GM21619 (cell line): ENCODE measurements at regions not wholly inside any gene's neighbourhood (a gene's known extent, or its start where the extent isn't known, plus 50 kb on each side); places are given as distances from the start of the nearest gene placed in this dataset.

Experiments used
- ATAC-seq: cut with Tn5 transposase; IDR thresholded peaks from one replicate; pipeline ENCODE4 v1.9.1; 2021; ENCODE audit not compliant: unreplicated experiment

DNA sequence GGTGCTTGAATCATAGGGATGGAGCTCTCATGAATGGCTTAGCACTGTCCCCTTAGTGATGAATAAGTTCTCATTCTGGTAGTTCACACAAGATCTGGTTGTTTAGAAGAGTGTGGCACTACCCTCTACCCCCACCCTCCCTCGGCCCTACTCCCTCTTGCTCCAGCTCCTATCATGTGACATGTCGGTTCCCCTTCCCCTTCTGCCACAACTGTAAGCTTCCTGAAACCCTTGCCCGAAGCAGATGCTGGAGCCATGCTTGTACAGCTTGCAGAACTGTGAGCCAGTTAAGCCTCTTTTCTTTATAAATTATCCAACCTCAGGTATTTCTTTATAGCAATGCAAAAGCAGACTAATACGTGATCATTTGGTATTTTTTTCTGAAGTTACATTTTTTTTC is 1012.6 kb downstream of the BCL11A start:
- ATAC-seq, result no peak

DNA sequence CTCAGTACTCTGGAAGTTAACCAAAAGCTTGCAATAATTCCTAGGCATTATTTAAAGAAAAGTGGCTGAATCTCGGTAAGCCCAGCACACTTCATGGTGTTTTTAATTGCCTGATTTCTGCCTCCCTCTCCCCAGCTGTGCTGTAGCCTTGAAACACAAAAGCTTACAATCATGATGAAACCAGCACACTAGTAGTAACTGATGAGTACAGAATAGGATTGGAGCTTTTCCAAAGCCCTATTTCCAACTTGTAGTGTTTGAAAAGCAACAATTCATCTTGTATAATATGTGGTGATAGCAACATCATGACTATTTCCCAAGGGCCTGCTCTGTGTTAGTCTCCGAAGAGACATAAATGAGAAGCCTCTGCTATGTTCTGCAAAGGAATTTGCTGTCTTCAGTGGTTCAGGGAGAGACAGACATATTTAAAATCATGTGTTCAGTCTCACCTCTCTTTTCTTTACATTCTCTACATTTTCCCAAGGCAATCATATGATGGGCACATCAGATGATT is 1015.0 kb downstream of the BCL11A start:
- no peak for ATAC-seq

DNA sequence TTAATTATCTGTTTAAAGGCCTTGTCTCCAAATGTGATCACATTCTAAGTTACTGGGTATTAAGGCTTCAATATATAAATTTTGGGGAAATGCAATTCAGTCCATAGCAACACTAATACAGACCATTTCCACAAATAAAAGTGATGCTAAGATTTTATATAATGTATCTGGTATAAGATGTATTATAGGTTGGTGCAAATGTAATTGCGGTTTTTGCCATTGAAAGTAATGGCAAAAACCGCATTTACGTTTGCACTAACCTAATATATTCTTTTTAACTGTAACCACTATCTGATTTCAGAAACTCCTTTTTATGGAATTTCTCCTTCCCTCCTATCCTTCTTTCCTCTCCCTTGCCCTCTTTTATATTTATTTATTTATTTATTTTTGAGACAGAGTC is 1020.6 kb downstream of the BCL11A start:
- no peak for ATAC-seq

DNA sequence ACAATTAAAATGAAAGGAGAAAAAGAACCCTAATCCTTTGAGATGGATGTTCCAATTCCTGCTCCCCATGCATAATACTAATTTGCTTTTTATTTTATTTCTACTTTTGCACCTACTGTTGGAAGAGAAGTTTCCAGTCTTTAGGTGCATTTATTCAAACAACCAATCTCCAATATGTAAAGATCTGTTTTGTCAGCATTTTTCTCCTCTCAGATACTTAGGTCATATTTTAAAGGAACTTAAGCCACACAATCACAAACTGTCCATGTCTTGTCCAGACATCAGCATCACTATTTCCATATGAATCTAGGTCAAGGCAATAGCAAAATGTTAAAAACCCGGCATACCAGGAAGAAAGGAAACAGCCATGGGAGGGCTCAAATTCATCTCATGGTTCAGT is 1023.2 kb downstream of the BCL11A start:
- ATAC-seq, result no peak

DNA sequence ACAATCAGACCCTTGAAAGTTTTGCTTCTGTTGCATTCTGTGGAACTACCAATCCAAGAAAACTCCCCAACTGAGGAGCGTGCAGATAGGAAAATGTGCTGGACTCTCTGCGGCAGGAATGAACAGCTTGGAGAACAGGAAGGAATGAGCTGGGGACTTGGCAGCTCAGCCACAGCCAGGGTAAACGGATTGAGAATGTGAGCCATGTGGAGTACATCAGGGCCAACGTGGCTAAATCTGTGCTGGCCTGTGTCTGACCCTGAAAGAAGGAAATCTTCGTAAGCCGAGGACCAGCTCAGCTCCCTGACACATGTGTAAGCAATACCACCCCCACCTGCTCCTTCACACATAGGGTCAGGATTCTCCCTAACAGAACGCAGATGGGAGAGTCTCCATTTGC is 1023.7 kb downstream of the BCL11A start:
- ATAC-seq, result no peak

DNA sequence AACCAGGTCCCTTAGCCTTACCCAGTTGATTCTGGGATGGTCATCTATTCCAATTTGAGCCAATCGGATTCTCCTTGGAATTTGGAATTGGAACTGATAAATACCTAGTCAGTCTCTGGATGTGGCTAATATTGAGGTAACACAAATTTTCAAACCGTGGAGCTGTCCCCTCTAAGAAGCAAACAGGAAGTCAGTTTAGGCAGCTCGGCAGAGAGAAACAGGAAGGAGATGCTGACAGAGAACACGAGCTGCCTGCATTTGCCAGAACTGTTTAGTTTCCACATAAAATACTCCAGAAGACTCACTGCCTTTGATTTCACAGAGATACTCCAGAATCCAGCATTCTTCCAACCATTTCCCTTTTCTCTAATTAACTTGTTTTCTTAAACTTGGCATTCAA is 1024.9 kb downstream of the BCL11A start:
- ATAC-seq, result no peak

DNA sequence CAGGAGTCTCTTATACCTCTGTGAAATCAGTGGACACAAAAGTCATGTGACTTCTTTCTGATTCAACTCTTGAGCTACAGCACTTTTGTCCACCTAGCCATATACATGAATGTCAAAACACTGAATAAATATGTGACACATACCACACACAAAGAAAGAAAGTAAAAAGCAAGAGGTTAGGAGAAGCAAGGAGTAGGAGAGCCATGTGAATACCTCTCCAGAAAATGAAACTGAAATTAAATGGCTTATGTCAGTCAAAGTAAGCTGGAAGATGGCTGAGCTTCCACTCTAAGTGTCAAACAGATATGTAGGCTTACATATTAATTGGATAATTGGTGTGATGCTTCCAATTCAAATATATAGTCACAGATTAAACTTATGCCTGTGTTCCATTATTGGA is 1050.5 kb downstream of the BCL11A start:
- ATAC-seq, result no peak

DNA sequence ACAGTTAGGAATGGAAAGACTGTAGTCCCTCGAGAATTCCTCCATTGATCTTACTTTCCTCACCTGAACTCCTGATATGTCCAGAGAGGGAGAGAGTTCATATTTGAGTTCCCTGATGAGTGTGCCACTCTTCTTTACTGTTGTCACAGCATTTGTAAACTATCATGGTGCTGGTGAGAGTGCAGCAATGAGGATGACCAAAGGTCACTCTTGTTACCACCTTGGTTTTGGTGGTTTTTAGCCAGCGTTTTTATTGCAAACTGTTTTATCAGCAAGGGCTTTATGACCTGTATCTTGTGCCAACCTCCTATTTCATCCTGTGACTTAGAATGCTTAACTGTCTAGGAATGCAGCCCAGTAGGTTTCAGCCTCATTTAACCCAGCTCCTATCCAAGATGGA is 1062.5 kb downstream of the BCL11A start:
- no peak for ATAC-seq

DNA sequence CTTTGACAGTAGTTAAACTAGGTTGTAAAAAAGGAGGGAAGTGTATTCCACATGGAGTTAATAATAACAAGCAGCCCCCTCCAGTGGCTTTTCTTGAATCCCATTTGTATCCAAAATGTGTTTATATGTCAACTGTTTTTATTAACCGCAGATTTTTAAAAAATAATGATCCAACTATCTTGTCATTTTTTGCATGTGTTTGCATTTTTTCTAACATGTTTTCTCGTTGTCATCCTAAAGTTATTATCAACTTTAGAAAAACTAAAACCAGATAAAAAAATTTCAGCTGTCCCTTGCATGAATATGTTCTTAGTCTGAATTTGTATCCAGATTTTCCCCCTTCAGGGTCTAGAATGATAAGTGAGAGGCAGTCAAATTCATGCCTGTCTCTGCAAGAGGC is 1063.3 kb downstream of the BCL11A start:
- ATAC-seq, result no peak

DNA sequence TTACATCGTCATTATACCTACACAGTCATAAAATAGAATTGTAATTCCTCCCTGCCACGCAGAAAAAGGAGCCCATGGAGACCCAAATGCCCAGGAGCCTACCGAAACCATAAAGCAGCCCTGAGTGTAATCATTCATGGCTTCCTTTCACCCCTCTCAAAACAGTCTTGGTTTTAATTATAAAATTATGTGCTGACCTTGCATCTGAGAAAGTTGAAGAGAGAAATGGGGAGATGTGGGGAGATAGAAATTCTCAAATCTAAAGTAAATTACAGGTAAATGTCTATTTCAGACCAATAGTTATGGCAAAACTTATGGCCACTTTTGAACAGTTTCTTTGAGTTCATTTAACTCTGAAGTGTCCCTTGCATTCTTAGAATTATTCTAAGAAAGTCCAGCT is 1068.8 kb downstream of the BCL11A start:
- ATAC-seq, result no peak

DNA sequence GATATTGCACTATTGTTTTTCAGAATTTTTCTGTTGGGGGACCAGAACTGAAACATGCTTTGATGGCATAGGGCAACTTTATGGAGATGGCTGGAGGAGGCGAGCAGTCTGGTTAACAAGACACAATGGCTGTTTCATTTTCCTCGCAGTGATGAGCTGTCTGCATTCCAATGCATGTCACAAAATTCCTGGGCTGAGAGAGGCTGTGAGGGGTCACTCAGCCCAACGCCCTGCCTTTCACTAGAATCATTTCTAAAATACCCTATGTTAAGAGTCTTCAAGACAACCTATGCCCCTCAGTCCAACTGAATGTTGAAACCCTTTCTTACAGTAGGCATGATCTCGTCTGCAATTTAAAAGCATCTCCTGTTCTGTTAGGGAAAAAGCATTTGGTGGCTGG is 1090.0 kb downstream of the BCL11A start:
- ATAC-seq, result no peak

DNA sequence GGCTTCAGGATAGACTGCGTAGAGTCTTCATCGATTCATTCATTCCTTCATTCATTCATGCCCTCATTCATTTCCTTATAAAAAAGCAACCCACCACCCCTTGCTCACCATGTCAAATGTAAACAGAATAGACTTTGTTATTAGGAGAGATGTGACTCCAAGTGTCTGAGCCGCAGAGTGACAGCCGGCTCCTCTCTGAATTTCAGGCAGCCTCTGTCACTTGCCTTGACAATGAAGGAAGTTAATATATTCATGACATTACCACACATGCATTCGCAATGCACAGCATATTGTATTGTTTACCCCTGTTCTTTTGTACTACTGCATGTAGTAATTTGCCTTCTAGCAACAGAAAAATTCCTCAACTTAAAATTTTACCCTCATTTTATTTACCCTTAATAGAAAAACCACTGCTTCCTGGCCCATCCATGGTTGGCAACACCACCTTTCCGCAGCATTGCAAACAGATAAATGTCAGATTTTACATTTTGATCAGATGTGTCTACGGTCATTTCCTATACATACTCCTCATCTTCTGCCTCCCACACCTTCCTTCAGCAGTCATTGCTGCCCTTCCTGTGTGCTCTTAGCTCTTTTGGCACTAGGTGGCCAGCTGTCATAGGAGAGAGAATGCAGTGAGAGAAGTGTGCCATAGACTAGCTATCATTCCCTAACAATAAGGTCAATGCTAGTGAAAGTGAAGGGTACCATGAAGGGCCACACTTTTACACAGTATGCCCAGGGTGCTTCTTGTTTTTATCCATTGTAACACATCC is 1090.8 kb downstream of the BCL11A start:
- no peak for ATAC-seq

DNA sequence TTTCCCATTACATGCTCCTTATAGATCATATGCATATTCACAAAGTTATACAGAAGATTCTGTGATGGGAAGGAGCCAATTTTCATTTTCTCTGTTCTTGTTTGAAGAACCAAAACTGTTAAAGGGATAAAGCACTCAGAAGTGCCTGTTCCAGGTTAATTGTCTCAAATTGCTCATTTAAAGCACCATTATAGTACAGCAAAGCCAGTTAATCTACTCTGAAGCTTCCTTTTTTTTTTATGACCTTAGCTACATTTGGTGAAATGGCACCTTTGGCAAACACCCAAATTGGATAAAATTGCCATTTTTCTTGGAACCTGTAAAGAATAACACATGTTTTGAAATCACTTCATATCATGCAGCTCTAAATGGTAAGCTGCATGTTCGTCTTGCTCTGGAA is 1092.3 kb downstream of the BCL11A start:
- ATAC-seq, result no peak

DNA sequence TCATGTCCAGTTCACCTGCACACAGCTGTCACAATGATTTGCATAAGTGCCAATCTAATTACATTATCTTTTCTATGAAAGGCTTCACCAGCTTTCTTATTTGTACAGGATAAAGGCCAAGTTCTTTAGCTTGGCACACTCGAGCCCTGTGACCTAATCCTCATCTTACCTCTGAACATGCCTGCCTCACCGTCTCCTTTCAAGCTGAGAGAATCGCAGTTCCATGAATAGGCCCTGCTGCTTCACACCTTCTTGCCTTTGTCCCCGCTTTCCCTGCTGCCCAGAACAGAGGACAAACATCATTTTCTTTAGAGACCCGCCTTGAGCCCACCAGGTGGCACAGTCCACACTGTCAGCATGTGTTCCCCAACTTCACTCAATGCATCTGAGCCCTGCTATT is 1094.7 kb downstream of the BCL11A start:
- no peak for ATAC-seq

DNA sequence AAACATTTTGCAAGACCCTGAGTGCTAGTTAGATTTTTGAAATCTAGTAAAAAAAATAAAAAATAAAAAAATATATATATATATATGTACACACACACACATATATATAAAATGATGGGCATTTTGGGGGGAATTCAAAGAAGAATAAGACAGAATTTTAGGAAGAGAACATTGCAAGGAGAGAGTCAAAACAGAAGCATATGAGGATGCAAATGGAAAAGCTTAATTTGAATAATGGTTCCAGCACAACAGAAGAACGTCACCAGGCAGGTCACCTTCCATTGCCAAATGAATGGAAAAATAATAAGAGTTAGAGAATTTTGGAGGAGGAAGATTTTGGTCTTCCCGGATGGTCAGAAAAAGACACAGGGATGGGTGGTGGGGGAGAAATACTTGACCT is 1097.2 kb downstream of the BCL11A start:
- no peak for ATAC-seq

DNA sequence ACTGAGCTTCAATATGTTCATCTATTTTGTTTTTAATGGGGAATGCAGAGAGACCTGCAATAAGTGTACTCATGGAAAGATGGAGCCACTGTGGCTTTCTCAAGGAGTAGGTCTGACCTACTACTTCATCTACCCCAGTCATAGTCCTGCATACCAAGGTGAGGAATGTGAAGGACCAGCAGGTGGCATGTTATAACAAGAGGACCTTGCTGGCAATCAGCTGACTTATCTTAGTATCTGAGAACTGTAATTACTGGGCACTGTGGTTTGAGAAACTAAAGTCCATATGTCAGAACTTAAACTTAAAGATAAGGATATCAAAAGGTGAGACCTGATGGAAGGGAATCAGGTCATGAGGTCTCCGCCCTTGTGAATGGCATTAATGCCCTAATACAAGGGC is 1104.2 kb downstream of the BCL11A start:
- ATAC-seq, result no peak

DNA sequence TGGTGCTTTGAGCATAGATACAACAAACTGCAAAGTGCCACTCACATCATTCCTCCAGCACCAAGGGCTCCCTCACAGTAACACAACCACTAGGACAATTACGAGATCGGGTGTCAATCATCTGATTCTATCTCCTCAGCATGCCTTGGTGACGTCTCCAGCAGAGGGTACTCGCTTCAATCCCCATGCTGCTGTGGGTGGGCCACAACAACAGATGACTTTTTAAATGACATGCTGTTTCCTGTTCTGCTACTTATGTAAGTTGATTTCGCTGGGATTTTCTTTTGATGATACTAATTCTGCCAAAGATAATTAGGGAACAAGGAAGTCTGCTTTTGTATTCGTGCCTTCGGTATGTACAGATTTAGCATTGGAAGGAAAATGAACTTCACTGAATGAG is 1113.0 kb downstream of the BCL11A start:
- no peak for ATAC-seq

DNA sequence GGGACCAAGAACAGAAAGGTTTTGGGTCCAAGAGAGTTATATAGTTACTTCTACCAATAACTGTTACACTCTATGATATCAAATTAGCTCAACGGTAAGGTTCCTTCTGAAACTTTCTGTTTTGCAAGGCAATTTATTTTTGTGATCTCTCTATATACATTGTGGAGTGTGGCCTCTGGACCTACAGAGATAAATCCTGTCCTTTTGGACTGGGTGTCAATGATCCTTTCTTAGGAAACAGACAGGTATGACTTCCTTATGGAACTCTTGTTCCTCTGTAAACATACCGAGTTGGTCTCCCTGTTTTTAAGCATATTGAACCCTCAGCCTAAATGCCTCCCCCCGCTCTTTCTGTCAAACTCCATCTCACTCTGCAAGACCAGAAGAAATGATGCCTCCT is 1117.8 kb downstream of the BCL11A start:
- ATAC-seq, result no peak

DNA sequence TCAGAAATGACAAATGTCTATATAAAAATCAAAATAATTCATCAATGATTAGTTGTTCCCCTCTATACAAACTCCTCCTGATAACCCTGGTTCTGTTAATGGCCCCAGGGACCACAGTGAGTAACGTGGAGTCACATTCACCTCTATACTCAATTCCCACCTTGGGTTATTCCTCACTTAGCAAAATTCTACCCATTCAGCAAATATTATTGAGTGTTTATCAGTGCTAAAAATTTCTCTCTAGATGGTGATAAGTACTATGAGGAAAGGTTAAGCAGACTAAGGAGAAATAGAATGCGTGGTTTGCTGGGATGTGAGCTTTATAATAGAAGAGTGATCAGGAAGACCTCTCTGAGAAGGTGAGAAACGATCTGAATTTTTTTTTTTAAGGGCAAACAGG is 1124.5 kb downstream of the BCL11A start:
- no peak for ATAC-seq

DNA sequence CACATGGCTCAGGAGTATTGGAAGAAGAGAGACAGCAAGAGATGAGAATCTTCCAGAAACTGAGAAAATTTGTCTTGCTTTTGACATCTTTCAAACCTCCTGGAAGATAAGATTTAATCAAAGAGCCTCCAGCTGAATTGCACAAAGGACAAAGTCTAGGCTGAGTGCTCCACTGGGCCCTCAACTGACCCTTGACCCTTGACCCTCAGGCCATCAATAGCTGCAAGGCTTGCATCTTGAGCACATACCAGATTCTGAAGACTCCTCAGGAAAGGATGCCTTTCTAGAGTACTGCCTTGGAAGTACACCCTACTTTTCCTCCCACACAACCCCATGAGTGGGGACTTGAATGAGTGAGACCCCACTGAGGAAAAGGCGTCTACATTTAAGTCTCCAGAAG is 1125.5 kb downstream of the BCL11A start:
- ATAC-seq, result no peak

DNA sequence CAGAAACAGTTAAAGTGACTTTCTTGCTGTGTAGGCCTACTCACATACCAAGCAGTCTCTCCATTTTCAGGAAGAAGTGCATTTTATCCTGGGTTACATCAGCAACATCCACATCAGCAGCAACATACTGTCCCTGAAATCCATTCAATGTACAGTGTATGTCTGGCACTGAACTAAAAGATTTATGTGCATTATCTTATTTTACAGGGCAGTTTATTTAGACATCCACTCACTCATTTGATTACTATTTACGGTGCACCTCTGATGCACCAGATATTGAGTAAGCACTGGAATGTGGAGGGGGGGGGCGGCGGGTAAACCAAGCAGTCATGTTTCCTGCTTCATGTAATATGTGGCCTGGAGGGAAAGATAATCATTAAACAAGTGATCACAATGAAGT is 1128.2 kb downstream of the BCL11A start:
- ATAC-seq, result no peak

DNA sequence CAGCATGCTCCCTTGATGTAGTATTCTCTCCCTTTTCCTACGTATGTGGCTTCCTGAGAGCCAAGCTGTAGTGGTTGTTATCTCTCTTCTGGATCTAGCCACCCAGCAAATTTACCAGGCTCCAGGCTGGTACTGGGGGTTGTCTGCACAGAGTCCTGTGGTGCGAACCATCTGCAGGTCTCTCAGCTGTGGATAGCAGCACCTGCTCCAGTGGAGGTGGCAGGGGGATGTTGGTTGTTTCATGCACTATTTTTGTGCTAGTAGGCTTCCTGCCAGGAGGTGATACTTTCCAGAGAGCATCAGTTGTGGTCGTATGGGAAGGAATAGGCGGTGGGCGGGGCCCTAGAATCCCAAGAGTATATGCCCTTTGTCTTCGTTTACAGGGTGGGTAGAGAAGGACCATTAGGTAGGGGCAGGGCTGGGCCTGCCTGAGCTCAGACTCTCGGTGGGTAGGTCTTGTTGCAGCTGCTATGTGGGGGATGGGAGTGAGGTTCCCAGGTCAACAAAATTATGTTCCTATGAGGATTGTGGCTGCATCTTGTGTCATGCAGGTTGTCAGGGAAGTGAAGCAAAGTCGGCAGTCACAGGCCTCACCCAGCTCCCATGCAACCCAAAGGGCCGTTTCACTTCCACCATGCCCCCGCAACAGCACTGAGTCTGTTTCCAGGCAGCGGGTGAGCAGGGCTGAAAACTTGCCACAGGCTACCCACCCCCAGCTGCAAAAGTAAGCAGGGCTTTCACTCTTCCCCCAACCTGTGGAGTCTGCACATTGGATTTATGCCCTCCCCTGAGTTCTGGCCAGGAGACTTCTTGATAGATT is 1139.5 kb downstream of the BCL11A start:
- no peak for ATAC-seq
